GM23248 (cell line): ENCODE measurements at regions not wholly inside any gene's neighbourhood (a gene's known extent, or its start where the extent isn't known, plus 50 kb on each side); places are given as distances from the start of the nearest gene placed in this dataset.
"Not testable (repeated sequence)": the region's sequence is repeated elsewhere in the genome, so short reads cannot be mapped to it uniquely, and the experiment has no call there.

Experiments used
- EZH2 ChIP-seq: fragments of 200-600 bp; sonication (generic); IDR thresholded peaks from 2 replicates; pipeline ENCODE4 v1.6.1; 2018; ENCODE audit warnings: antibody characterized with exemption, mild to moderate bottlenecking; ENCODE audit not compliant: insufficient read depth, poor library complexity, severe bottlenecking
- EZH2phosphoT487 ChIP-seq: fragments of 200-600 bp; sonication (generic); IDR thresholded peaks from 2 replicates; pipeline ENCODE4 v1.6.1; 2018; ENCODE audit warnings: antibody characterized with exemption, moderate library complexity, mild to moderate bottlenecking, low read depth; ENCODE audit not compliant: insufficient read depth

GRCh38 chrY:26360472-26360871, 738.6 kb downstream of the CDY1 start:
- not testable (repeated sequence) for TF ChIP-seq EZH2phosphoT487, EZH2
